AG04449 (cell line): ENCODE measurements at regions not wholly inside any gene's neighbourhood (a gene's known extent, or its start where the extent isn't known, plus 50 kb on each side); places are given as distances from the start of the nearest gene placed in this dataset.

Source experiments
- CTCF ChIA-PET: fragments of 350-600 bp; formaldehyde crosslinking; extraction: SDS; loops from one replicate; lab custom pipeline; 2021; ENCODE audit warnings: antibody characterized with exemption; lab: Yijun Ruan, JAX
- POLR2A ChIA-PET: fragments of 400-600, 350-600 bp; formaldehyde crosslinking; extraction: SDS; loops from one replicate; lab custom pipeline; 2020; ENCODE audit warnings: antibody characterized with exemption, inconsistent platforms; lab: Yijun Ruan, JAX
- DNase-seq: peaks from one replicate; pipeline ENCODE4 v3.0.0-alpha.2; 2010; ENCODE audit warnings: low read depth, low spot score
- H3K4me3 ChIP-seq: 2 replicates; pipeline ENCODE4 v1.5.1; 2011; ENCODE audit warnings: low read depth, mild to moderate bottlenecking, control low read depth, low read length
- CTCF ChIP-seq: IDR thresholded peaks from one replicate; pipeline ENCODE4 v1.5.1; 2011; ENCODE audit warnings: mild to moderate bottlenecking, moderate library complexity, low read length, control low read depth, inconsistent platforms; ENCODE audit not compliant: insufficient read depth; ENCODE audit errors: missing control alignments

- no peak overlapping the region for H3K4me3 ChIP-seq
- no peak for DNase-seq
- CTCF ChIA-PET, result no interaction called here
- POLR2A ChIA-PET, result no interaction called here
- TF ChIP-seq CTCF, result no peak
These were observed 189.8 kb upstream of the FOXQ1 start for GRCh38 chr6:1122083-1122482.

GRCh38 chr6:1118287-1118647 is 193.6 kb upstream of the FOXQ1 start:
- TF ChIP-seq CTCF, result no peak
- ChIA-PET POLR2A (no interaction called here), CTCF (no interaction called here)
- no peak for DNase-seq
- H3K4me3 ChIP-seq, result no peak overlapping the region

GRCh38 chr6:1117530-1118286 is 194.2 kb upstream of the FOXQ1 start:
- H3K4me3 ChIP-seq, result no peak overlapping the region
- ChIA-PET POLR2A (no interaction called here), CTCF (no interaction called here)
- TF ChIP-seq CTCF, result no peak
- no peak for DNase-seq

- CTCF ChIA-PET, result interaction anchor here (1.2 kb wide), 1 partner anchor 14 kb away, joined by 3 read pairs; no protein-coding TSS in a partner anchor
- H3K4me3 ChIP-seq, result no peak overlapping the region
These were observed 195.7 kb upstream of the FOXQ1 start for GRCh38 chr6:1116149-1116548.

GRCh38 chr6:1113916-1114540 is 197.9 kb upstream of the FOXQ1 start:
- no peak overlapping the region for H3K4me3 ChIP-seq
- ChIA-PET POLR2A (no interaction called here), CTCF (no interaction called here)
- TF ChIP-seq CTCF, result no peak
- DNase-seq, result no peak

More at GRCh38 chr6:1116149-1116548, 195.7 kb upstream of the FOXQ1 start:
- DNase-seq, result no peak
- no peak for TF ChIP-seq CTCF
- POLR2A ChIA-PET, result no interaction called here

- POLR2A ChIA-PET, result no interaction called here
- DNase-seq, result no peak
- no peak overlapping the region for H3K4me3 ChIP-seq
- CTCF ChIA-PET, result no interaction called here
- no peak for TF ChIP-seq CTCF
These were observed 200.5 kb upstream of the FOXQ1 start for GRCh38 chr6:1111361-1111760.
